ENCODE measurements at regions not wholly inside any gene's neighbourhood (a gene's known extent, or its start where the extent isn't known, plus 50 kb on each side); places are given as distances from the start of the nearest gene placed in this dataset.

- Histone ChIP-seq H3K4me1 (peaks cover 4% of the 10 kb centered on the region), H3K36me3 (no peaks in the 10 kb centered on the region), H3K27ac (replicated peaks) (no peak overlapping the region), H3K27me3 (ENCODE audit: low read depth) (no peaks in the 10 kb centered on the region), H3K4me3 (no peak overlapping the region), H3K9me3 (replicated peaks) (no peaks in the 10 kb centered on the region)
- no peak for TF ChIP-seq CTCF (IDR thresholded peaks at IDR 0.05; ENCODE audit: borderline replicate concordance)
- no peak for DNase-seq
- intact Hi-C loops (cut with micrococcal nuclease) = loop anchor here (5.0 kb wide), 1 partner anchor 641 kb away; no protein-coding TSS in a partner anchor
Observed at GRCh38 chr2:40558761-40559160, 106.9 kb upstream of the SLC8A1 start.

- DNase-seq = no peak
- Histone ChIP-seq H3K27me3 (ENCODE audit: low read depth) (no peaks in the 10 kb centered on the region), H3K4me3 (no peak overlapping the region), H3K4me1 (peaks cover under 1% of the 10 kb centered on the region), H3K9me3 (replicated peaks) (no peaks in the 10 kb centered on the region), H3K36me3 (no peaks in the 10 kb centered on the region), H3K27ac (replicated peaks) (no peak overlapping the region)
- intact Hi-C loops (cut with micrococcal nuclease) = loop anchor here (5.0 kb wide), 1 partner anchor 642 kb away; no protein-coding TSS in a partner anchor
- TF ChIP-seq CTCF (IDR thresholded peaks at IDR 0.05; ENCODE audit: borderline replicate concordance) = no peak
Observed at GRCh38 chr2:40559175-40559574, 107.3 kb upstream of the SLC8A1 start.

GRCh38 chr2:40564184-40564583 is 112.3 kb upstream of the SLC8A1 start:
- Histone ChIP-seq H3K9me3 (replicated peaks) (no peaks in the 10 kb centered on the region), H3K36me3 (no peaks in the 10 kb centered on the region), H3K4me1 (no peaks in the 10 kb centered on the region), H3K27me3 (ENCODE audit: low read depth) (no peaks in the 10 kb centered on the region), H3K27ac (replicated peaks) (no peak overlapping the region), H3K4me3 (no peak overlapping the region)
- intact Hi-C loops (cut with micrococcal nuclease) = no loop called here
- DNase-seq = no peak
- TF ChIP-seq CTCF (IDR thresholded peaks at IDR 0.05; ENCODE audit: borderline replicate concordance) = no peak

GRCh38 chr2:40579247-40579646 is 127.4 kb upstream of the SLC8A1 start:
- H3K4me3 ChIP-seq = no peak overlapping the region
- no peaks in the 10 kb centered on the region for H3K27me3 ChIP-seq (ENCODE audit: low read depth)
- intact Hi-C loops (cut with micrococcal nuclease) = no loop called here
- H3K36me3 ChIP-seq = no peaks in the 10 kb centered on the region
- TF ChIP-seq CTCF (IDR thresholded peaks at IDR 0.05; ENCODE audit: borderline replicate concordance) = no peak
- DNase-seq = no peak
- H3K27ac ChIP-seq (replicated peaks) = no peak overlapping the region
- H3K4me1 ChIP-seq = no peaks in the 10 kb centered on the region
- H3K9me3 ChIP-seq (replicated peaks) = no peaks in the 10 kb centered on the region

GRCh38 chr2:40584432-40584831 is 132.5 kb upstream of the SLC8A1 start:
- intact Hi-C loops (cut with micrococcal nuclease) = no loop called here
- H3K4me1 ChIP-seq = no peaks in the 10 kb centered on the region
- no peaks in the 10 kb centered on the region for H3K36me3 ChIP-seq
- no peak overlapping the region for H3K4me3 ChIP-seq
- no peaks in the 10 kb centered on the region for H3K9me3 ChIP-seq (replicated peaks)
- H3K27ac ChIP-seq (replicated peaks) = no peak overlapping the region
- DNase-seq = no peak
- TF ChIP-seq CTCF (IDR thresholded peaks at IDR 0.05; ENCODE audit: borderline replicate concordance) = no peak
- H3K27me3 ChIP-seq (ENCODE audit: low read depth) = no peaks in the 10 kb centered on the region

- no peak for TF ChIP-seq CTCF (IDR thresholded peaks at IDR 0.05; ENCODE audit: borderline replicate concordance)
- Histone ChIP-seq H3K36me3 (no peaks in the 10 kb centered on the region), H3K27ac (replicated peaks) (peak overlapping the region; percentile 11), H3K27me3 (ENCODE audit: low read depth) (no peaks in the 10 kb centered on the region), H3K9me3 (replicated peaks) (no peaks in the 10 kb centered on the region), H3K4me1 (peaks cover 21% of the 10 kb centered on the region), H3K4me3 (peak overlapping the region; percentile 39)
- intact Hi-C loops (cut with micrococcal nuclease) = no loop called here
- no peak for DNase-seq
Observed at GRCh38 chr2:40591774-40592173, 139.9 kb upstream of the SLC8A1 start.

Measured in left ventricle myocardium inferior (tissue), 1 donor.